ENCODE measurements at regions not wholly inside any gene's neighbourhood (a gene's known extent, or its start where the extent isn't known, plus 50 kb on each side); places are given as distances from the start of the nearest gene placed in this dataset.

GRCh38 chr1:87804128-87804527, 475.4 kb downstream of the LMO4 start:
- no peak for DNase-seq (ENCODE audit: insufficient read length, low spot score, missing footprints)
- H4K20me1 ChIP-seq (ENCODE audit: insufficient read depth, low read length), result no peaks in the 10 kb centered on the region
- no peaks in the 10 kb centered on the region for H3K36me3 ChIP-seq (ENCODE audit: insufficient read depth, low read length)
- no peaks in the 10 kb centered on the region for H3K79me2 ChIP-seq (ENCODE audit: insufficient read depth, low read length)
- peaks cover 6% of the 10 kb centered on the region for H3K4me1 ChIP-seq (ENCODE audit: insufficient read depth, low read length)
- H3K27me3 ChIP-seq (ENCODE audit: insufficient read depth, low read length), result no peaks in the 10 kb centered on the region
- H3K9me3 ChIP-seq (ENCODE audit: low read depth, low read length), result no peaks in the 10 kb centered on the region
- H3K4me3 ChIP-seq (ENCODE audit: insufficient read depth, low read length), result no peak overlapping the region
- H3K27ac ChIP-seq (ENCODE audit: low read depth, low read length), result no peak overlapping the region
- no peak overlapping the region for H2AFZ ChIP-seq (ENCODE audit: low read length)
- no peak for TF ChIP-seq CTCF (IDR thresholded peaks at IDR 0.05; ENCODE audit: extremely low read depth, low read depth, low read length)
- H3K4me2 ChIP-seq (ENCODE audit: insufficient read depth, low read length), result no peak overlapping the region

- Histone ChIP-seq H3K4me2 (ENCODE audit: insufficient read depth, low read length) (no peak overlapping the region), H3K4me3 (ENCODE audit: insufficient read depth, low read length) (no peak overlapping the region), H3K9me3 (ENCODE audit: low read depth, low read length) (no peaks in the 10 kb centered on the region), H4K20me1 (ENCODE audit: insufficient read depth, low read length) (no peaks in the 10 kb centered on the region), H3K4me1 (ENCODE audit: insufficient read depth, low read length) (peaks cover 6% of the 10 kb centered on the region), H3K27ac (ENCODE audit: low read depth, low read length) (no peak overlapping the region), H3K27me3 (ENCODE audit: insufficient read depth, low read length) (no peaks in the 10 kb centered on the region), H3K79me2 (ENCODE audit: insufficient read depth, low read length) (no peaks in the 10 kb centered on the region), H2AFZ (ENCODE audit: low read length) (no peak overlapping the region), H3K36me3 (ENCODE audit: insufficient read depth, low read length) (no peaks in the 10 kb centered on the region)
- DNase-seq (ENCODE audit: insufficient read length, low spot score, missing footprints), result no peak
- TF ChIP-seq CTCF (IDR thresholded peaks at IDR 0.05; ENCODE audit: extremely low read depth, low read depth, low read length), result no peak
Observed at GRCh38 chr1:87805666-87806378, 477.1 kb downstream of the LMO4 start.

- Histone ChIP-seq H3K79me2 (ENCODE audit: insufficient read depth, low read length) (no peaks in the 10 kb centered on the region), H2AFZ (ENCODE audit: low read length) (no peak overlapping the region), H3K9me3 (ENCODE audit: low read depth, low read length) (no peaks in the 10 kb centered on the region), H3K36me3 (ENCODE audit: insufficient read depth, low read length) (no peaks in the 10 kb centered on the region), H3K4me3 (ENCODE audit: insufficient read depth, low read length) (no peak overlapping the region), H3K27me3 (ENCODE audit: insufficient read depth, low read length) (no peaks in the 10 kb centered on the region), H3K27ac (ENCODE audit: low read depth, low read length) (no peak overlapping the region), H4K20me1 (ENCODE audit: insufficient read depth, low read length) (no peaks in the 10 kb centered on the region), H3K4me1 (ENCODE audit: insufficient read depth, low read length) (peaks cover 6% of the 10 kb centered on the region), H3K4me2 (ENCODE audit: insufficient read depth, low read length) (no peak overlapping the region)
- no peak for TF ChIP-seq CTCF (IDR thresholded peaks at IDR 0.05; ENCODE audit: extremely low read depth, low read depth, low read length)
- no peak for DNase-seq (ENCODE audit: insufficient read length, low spot score, missing footprints)
Observed at GRCh38 chr1:87806379-87807094, 477.9 kb downstream of the LMO4 start.

GRCh38 chr1:87810166-87810565, 481.5 kb downstream of the LMO4 start:
- Histone ChIP-seq H3K36me3 (ENCODE audit: insufficient read depth, low read length) (no peaks in the 10 kb centered on the region), H3K79me2 (ENCODE audit: insufficient read depth, low read length) (no peaks in the 10 kb centered on the region), H3K4me2 (ENCODE audit: insufficient read depth, low read length) (no peak overlapping the region), H3K27me3 (ENCODE audit: insufficient read depth, low read length) (no peaks in the 10 kb centered on the region), H3K4me1 (ENCODE audit: insufficient read depth, low read length) (peaks cover 6% of the 10 kb centered on the region), H3K4me3 (ENCODE audit: insufficient read depth, low read length) (no peak overlapping the region), H3K9me3 (ENCODE audit: low read depth, low read length) (no peaks in the 10 kb centered on the region), H3K27ac (ENCODE audit: low read depth, low read length) (no peak overlapping the region), H4K20me1 (ENCODE audit: insufficient read depth, low read length) (no peaks in the 10 kb centered on the region), H2AFZ (ENCODE audit: low read length) (no peak overlapping the region)
- TF ChIP-seq CTCF (IDR thresholded peaks at IDR 0.05; ENCODE audit: extremely low read depth, low read depth, low read length), result no peak
- no peak for DNase-seq (ENCODE audit: insufficient read length, low spot score, missing footprints)

Measured in osteoblast (primary cell).